ENCODE measurements at regions not wholly inside any gene's neighbourhood (a gene's known extent, or its start where the extent isn't known, plus 50 kb on each side); places are given as distances from the start of the nearest gene placed in this dataset.

GRCh38 chr17:77905266-77905665 is 53.2 kb upstream of the TNRC6C start:
- TF ChIP-seq, protein P1, sequence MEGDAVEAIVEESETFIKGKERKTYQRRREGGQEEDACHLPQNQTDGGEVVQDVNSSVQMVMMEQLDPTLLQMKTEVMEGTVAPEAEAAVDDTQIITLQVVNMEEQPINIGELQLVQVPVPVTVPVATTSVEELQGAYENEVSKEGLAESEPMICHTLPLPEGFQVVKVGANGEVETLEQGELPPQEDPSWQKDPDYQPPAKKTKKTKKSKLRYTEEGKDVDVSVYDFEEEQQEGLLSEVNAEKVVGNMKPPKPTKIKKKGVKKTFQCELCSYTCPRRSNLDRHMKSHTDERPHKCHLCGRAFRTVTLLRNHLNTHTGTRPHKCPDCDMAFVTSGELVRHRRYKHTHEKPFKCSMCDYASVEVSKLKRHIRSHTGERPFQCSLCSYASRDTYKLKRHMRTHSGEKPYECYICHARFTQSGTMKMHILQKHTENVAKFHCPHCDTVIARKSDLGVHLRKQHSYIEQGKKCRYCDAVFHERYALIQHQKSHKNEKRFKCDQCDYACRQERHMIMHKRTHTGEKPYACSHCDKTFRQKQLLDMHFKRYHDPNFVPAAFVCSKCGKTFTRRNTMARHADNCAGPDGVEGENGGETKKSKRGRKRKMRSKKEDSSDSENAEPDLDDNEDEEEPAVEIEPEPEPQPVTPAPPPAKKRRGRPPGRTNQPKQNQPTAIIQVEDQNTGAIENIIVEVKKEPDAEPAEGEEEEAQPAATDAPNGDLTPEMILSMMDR (IDR thresholded peaks at IDR 0.05) = no peak
- no peak for TF ChIP-seq ZFX (IDR thresholded peaks at IDR 0.05; ENCODE audit: borderline replicate concordance)
- H3K27ac ChIP-seq = no peak overlapping the region

GRCh38 chr17:77905766-77906165 is 52.7 kb upstream of the TNRC6C start:
- TF ChIP-seq, protein P1 (IDR thresholded peaks at IDR 0.05) = no peak
- TF ChIP-seq ZFX (IDR thresholded peaks at IDR 0.05; ENCODE audit: borderline replicate concordance) = no peak
- H3K27ac ChIP-seq = no peak overlapping the region

GRCh38 chr17:77906377-77906871 is 52.1 kb upstream of the TNRC6C start:
- H3K27ac ChIP-seq = no peak overlapping the region
- no peak for TF ChIP-seq ZFX (IDR thresholded peaks at IDR 0.05; ENCODE audit: borderline replicate concordance)
- TF ChIP-seq, protein P1 (IDR thresholded peaks at IDR 0.05) = no peak

- TF ChIP-seq, protein P1 (IDR thresholded peaks at IDR 0.05) = no peak
- TF ChIP-seq ZFX (IDR thresholded peaks at IDR 0.05; ENCODE audit: borderline replicate concordance) = no peak
- no peak overlapping the region for H3K27ac ChIP-seq
These were observed 50.7 kb upstream of the TNRC6C start for GRCh38 chr17:77907497-77908461.

DNA sequence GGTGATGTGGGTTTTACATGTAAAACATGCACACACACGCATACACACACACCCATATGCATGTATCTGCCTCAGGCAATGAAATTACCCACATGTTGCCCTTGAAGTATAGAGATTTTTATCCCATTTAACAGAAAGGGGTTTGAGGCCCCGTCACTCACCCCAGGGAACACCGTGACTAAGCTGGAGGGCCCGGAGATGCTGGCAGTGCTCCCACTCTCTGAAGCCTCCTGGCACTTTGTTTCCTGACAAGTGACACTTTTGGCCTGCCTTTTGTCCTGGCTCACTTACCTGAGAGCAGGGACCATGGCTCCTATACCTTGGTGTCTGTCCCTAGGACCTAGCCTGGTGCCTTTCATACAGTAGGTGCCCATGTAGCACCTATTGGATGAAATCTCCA is 50.0 kb upstream of the TNRC6C start:
- TF ChIP-seq, protein P1 (IDR thresholded peaks at IDR 0.05) = no peak
- TF ChIP-seq ZFX (IDR thresholded peaks at IDR 0.05; ENCODE audit: borderline replicate concordance) = no peak
- H3K27ac ChIP-seq = no peak overlapping the region

Measured in 22Rv1 (cell line).